ENCODE measurements at regions not wholly inside any gene's neighbourhood (a gene's known extent, or its start where the extent isn't known, plus 50 kb on each side); places are given as distances from the start of the nearest gene placed in this dataset.

- TF ChIP-seq, protein P1, sequence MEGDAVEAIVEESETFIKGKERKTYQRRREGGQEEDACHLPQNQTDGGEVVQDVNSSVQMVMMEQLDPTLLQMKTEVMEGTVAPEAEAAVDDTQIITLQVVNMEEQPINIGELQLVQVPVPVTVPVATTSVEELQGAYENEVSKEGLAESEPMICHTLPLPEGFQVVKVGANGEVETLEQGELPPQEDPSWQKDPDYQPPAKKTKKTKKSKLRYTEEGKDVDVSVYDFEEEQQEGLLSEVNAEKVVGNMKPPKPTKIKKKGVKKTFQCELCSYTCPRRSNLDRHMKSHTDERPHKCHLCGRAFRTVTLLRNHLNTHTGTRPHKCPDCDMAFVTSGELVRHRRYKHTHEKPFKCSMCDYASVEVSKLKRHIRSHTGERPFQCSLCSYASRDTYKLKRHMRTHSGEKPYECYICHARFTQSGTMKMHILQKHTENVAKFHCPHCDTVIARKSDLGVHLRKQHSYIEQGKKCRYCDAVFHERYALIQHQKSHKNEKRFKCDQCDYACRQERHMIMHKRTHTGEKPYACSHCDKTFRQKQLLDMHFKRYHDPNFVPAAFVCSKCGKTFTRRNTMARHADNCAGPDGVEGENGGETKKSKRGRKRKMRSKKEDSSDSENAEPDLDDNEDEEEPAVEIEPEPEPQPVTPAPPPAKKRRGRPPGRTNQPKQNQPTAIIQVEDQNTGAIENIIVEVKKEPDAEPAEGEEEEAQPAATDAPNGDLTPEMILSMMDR (IDR thresholded peaks at IDR 0.05): no peak
- TF ChIP-seq POLR2AphosphoS5 (IDR thresholded peaks at IDR 0.05) (no peak), POLR2A (IDR thresholded peaks at IDR 0.05) (no peak), EP300 (IDR thresholded peaks at IDR 0.05) (no peak)
These were observed 142.8 kb downstream of the CXCL12 start for GRCh38 chr10:44242091-44242490.
